GM18520 (cell line): ENCODE measurements at regions not wholly inside any gene's neighbourhood (a gene's known extent, or its start where the extent isn't known, plus 50 kb on each side); places are given as distances from the start of the nearest gene placed in this dataset.

Experiments
- ATAC-seq: cut with Tn5 transposase; IDR thresholded peaks from one replicate; pipeline ENCODE4 v1.9.1; 2021; ENCODE audit not compliant: unreplicated experiment

DNA sequence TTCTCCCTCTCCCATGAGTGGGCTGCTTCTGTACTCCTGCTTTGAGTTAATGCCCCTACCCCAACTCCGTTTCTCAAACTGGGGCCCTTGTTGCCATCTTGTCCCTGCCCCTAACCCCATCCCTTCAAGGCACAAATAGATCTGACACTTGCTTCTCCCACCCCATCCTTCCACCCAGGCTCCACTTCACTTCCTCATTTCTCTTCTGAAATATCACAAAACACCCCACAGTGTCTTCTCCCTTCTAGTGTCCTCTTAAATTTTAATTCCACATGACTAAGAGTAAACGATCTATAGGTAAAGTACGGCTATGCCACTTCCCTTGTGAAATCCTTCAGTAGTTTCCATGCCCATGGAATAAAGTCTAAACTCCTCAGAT lies 571.6 kb upstream of the NOX3 start:
- no peak for ATAC-seq

GRCh38 chr6:156026486-156027247 lies 571.0 kb upstream of the NOX3 start:
- ATAC-seq: no peak

DNA sequence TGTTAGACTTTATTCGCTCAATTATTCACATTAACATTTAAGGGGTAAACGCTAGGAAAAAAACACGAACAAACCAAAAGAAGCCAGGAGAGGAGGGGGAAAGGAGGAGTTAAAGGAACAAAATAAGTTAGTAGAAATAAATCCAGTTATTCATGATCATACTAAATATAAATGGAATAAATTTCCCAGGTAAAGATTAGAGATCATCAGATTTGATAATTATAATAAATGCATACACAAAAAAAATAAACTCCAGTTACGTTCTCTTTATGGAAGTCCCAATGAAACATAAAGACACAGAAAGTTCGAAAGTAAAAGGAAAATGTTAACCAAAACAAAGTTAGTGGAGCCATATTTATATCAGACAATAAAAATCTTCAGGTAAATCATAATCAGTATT lies 568.7 kb upstream of the NOX3 start:
- no peak for ATAC-seq

DNA sequence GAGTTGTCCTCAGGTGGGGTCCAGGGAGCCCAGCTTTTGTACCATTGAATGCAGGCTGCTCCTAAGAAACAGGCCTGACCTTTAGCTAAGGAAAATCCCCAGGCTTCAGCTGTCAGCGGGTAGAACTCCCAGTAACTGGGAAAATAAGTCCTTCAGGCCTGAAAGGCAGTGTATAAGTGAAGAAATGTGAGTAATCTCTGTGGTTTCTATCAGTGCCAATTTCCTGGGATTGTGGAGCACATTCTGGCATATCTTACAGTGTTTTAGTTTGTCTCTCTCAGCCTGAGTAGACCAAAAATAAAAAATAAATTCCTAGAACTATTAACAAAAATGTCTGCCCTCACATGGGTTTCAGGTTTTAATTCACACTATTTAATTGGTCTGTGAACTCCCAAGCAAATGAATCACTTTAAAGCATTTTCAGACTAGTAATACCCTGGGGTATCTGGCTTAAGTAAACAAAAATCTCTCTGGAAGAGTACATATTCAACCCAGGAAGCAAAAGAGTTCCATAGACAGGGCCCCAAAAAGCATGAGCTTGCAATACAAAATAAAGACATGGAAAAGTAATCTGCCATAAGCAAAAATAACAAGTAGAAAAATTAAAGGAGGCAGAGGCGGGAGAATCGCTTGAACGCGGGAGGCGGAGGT lies 566.2 kb upstream of the NOX3 start:
- ATAC-seq: no peak

DNA sequence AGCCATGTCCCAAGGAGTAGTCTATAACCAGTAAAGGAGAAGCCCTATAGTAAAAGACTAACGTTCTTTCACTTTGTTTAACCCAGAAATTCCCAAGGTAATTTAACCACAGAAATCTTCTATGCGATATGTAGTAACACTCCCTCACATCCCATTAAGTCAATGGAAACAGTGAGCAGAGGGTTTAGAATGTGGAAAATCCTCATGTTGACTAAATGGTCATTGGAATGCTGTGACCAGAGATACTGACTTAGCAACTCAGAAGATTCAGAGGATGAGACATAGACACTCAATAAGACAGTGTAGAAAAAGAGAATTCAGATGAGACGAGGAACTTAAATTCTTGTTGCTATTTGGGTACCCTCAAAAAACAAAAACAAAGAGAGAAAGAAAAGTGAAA lies 562.2 kb upstream of the NOX3 start:
- no peak for ATAC-seq

GRCh38 chr6:156016186-156016976 lies 560.7 kb upstream of the NOX3 start:
- ATAC-seq: no peak

- ATAC-seq: no peak
Measured at GRCh38 chr6:156013155-156013554, 557.5 kb upstream of the NOX3 start.

GRCh38 chr6:156009656-156010055 lies 554.0 kb upstream of the NOX3 start:
- no peak for ATAC-seq

DNA sequence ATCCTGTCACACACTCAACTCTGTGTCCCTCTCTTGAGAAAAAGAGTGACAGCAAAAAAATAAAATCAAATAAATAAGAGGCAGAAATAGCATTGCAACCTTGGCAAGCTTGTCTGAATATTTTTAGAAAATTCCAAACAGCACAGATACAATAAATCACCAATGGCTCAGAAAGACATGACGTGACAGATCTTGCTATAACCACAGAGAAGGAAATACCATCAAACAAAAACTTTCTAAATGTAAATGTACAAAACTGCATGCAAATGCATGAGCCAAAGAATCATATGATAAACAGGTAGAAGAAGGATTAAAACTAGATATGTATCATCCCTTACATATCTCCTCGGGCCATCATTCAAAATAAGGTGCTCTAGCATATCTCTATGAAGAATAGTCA lies 549.2 kb upstream of the NOX3 start:
- no peak for ATAC-seq

GRCh38 chr6:155996151-155996550 lies 540.5 kb upstream of the NOX3 start:
- ATAC-seq: no peak

DNA sequence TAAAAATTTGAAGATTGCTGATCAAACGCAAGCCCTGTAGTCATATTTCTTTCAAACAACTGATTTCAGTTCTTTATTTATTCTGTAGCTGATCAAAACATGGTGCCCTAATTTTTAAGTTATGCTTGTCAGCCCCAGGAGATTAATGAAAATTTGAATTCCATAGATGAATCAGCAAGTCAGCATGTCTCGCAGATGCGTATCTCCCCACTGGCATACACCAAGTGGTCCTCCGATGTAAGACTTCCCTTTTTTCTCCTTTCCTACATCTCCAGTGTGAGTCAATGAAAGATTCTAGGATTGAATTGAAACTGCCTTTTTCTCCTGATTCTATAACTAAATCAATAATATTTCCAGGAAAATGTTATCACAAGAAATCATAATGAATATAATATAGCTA lies 539.6 kb upstream of the NOX3 start:
- no peak for ATAC-seq

DNA sequence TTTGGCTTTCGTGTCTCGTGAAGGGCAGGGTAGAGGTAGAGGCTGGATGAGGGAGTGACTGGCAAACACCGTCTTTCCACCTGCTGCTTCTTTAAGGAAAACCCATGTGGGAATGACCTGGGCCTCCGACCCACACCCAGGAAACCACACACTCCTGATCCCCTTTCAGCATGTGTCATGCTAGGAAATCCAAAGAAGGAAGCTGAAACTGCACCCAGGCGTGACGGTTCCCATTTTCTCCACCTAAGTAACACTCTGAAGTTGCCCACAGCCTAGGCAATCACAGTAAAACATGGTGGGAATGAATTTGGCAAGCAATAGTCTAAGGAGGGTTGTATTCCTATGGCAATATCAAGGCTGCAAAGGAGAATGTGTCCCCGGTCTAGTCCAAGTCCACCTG lies 538.4 kb upstream of the NOX3 start:
- no peak for ATAC-seq

DNA sequence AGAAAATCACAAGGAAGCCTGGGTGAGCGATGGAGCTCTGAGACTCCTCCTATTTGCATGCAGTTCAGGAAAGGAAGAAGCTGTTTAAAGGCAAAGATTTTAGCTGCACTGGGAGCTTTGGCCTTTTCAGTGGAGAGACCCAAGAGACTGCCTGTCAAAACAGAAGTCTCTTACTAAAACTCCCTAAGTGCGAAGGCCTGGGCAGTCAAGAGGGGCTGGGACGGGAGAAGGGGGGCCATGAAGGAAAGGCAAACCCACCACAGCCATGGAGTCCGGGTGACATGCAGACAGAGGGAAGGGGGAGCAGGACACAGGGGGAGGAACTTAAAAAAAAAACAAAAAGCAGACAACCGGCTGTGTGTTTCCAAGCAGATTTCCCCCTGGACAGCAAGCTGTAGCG lies 537.6 kb upstream of the NOX3 start:
- no peak for ATAC-seq

DNA sequence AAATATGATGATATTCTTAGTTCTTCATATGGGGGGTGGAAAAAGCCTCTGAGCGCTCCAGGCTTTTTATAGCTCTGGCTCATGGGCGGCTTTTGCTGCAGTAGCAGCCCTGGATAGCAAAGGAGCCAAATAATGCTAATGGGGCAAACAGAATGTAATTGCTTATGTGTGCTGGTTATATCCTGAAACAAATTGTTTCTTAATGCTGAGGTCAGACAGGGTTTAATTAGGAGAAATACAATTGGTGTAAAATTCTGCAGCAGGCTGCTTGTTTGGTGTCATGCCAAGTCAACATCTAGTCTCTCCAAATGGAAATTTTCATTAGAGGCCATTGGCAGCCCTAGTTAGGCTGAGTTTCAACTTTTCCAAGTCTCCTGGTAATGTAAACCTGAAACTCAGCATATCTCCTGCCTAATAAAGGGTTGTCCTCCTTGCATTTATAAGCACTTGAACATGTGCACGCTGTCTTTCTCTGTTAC lies 530.1 kb upstream of the NOX3 start:
- ATAC-seq: no peak

GRCh38 chr6:155980768-155981079 lies 525.1 kb upstream of the NOX3 start:
- ATAC-seq: no peak

- ATAC-seq: no peak
Measured at GRCh38 chr6:155980014-155980767, 524.6 kb upstream of the NOX3 start.

DNA sequence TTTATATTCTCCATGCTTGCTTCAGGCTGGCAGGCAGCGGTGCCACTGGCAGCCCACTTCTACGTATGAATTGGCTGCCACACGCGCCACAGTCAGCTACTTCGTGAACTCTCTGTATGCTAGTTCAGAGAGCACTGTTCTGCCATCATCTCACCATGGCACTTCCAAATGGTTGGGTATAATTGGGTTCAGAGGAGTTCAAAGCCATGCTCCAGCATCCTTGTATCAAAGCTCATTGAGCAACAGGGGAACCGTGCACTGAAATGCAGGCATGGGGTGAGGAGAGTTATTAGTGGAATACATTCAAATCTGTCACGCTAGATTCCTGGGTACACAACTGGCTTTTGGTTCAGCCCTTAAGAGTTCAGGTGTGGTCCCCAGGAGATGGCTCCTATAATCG lies 519.9 kb upstream of the NOX3 start:
- no peak for ATAC-seq

DNA sequence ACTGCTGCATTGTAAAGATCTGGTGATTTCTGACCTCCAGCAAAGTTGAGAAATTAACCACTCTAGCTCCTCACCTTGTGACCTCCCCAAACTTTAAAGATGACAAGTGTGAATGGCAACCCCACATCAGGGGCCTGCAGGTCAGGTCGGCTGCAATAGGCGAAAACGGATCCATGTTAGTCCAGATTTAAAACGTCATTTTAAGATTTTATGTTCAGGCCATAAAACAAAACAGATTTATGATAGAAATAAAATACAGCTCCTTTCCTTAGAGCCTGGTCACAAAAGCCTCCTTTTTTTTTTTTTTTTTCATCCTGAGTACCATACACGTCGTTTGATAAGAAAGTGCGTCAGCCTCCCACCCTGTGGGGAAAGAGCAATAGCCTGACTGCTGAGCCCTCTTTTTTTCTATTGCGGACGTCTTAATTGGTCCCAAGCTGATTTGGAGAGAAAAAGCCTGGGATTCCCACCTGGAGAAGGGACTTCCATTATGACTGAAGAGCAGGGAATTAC lies 519.2 kb upstream of the NOX3 start:
- ATAC-seq: no peak

DNA sequence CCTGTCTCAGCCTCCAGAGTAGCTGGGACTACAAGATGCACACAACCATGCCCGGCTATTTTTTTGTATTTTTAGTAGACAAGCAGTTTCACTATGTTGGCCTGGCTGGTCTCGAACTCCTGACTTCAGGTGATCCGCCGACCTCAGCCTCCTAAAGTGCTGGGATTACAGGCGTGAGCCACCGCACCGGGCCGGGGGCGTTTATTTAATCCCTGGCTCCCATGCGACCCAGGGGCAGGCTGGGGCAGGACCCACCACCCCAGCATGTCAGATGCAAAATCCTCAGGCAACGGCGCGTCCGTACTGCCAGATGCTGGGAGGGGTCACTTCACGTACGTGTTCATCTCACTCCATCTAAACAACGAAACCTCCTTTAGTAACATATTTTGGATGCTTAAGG lies 518.7 kb upstream of the NOX3 start:
- ATAC-seq: no peak

DNA sequence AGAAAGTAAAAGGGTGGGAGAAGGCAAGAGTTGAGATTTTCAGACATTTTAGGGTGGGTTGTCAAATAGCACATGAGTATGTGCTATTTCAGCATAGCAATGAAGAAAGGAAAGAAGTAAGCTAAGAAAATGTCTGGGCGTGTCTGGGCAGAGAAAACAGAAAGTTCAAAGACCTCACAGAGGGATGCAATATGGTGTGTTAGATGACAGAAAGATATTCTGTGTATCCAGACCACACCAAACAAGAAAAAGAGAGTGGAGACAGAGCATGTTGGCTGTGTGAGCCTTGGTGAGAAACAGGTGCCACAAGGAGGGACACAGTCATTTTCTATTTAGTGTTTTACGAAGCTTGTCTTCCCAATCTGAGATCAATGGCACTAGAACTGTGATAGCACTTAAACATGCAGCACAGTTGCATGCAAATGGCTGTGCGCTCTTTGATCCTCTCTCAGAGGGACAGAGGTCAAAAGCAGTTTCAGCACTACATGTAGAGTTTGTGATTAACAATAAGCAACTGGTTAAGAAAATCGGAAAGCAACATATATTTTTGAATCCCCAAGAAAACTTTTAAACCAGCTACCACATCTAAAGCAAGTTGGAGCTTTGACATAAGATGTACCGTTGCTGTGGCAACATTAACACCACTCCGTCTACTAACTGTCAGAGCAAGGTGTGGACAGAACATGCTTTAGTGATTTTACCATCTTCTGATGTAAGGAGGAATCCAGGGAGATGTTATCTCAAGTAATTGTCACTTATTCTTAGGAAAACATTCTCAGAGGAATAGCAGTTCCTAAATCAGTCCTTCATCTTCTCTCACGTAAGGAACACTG lies 515.5 kb upstream of the NOX3 start:
- ATAC-seq: no peak
